Activated CD8-positive, alpha-beta memory T cell treated with anti-CD3 and anti-CD28 coated beads, Interleukin-2, amount 10 ng/mL, durations not matched to agents 7 days and 5 days (primary cell): ENCODE measurements at regions not wholly inside any gene's neighbourhood (a gene's known extent, or its start where the extent isn't known, plus 50 kb on each side); places are given as distances from the start of the nearest gene placed in this dataset.

ENCODE experiments used
- ATAC-seq: fragments of 150-1000 bp; cut with Tn5 transposase; one replicate; pipeline ENCODE4 v1.10.0; 2021; ENCODE audit warnings: moderate library complexity
- CTCF ChIA-PET: fragments of 350-600 bp; sonication (Branson Sonifier 250); formaldehyde crosslinking; loops from one replicate; lab custom pipeline; 2021; ENCODE audit warnings: antibody characterized with exemption; lab: Charles Lee
- DNase-seq: peaks from one replicate; pipeline ENCODE4 v3.0.0-alpha.2; 2020
- H3K27ac Mint-ChIP-seq: one replicate; pipeline ENCODE4 v1.8.0; 2021; ENCODE audit warnings: mild to moderate bottlenecking, mixed read lengths
- H3K27me3 Mint-ChIP-seq: one replicate; pipeline ENCODE4 v1.8.0; 2021; ENCODE audit warnings: mixed read lengths
- H3K36me3 Mint-ChIP-seq: one replicate; pipeline ENCODE4 v1.8.0; 2021; ENCODE audit warnings: mild to moderate bottlenecking, mixed read lengths
- H3K4me1 Mint-ChIP-seq: one replicate; pipeline ENCODE4 v1.8.0; 2021; ENCODE audit warnings: mixed read lengths
- H3K4me3 Mint-ChIP-seq: one replicate; pipeline ENCODE4 v1.8.0; 2021; ENCODE audit warnings: mild to moderate bottlenecking, moderate library complexity, mixed read lengths
- H3K9me3 Mint-ChIP-seq: one replicate; pipeline ENCODE4 v1.8.0; 2022; ENCODE audit warnings: low read depth, mixed read lengths

DNA sequence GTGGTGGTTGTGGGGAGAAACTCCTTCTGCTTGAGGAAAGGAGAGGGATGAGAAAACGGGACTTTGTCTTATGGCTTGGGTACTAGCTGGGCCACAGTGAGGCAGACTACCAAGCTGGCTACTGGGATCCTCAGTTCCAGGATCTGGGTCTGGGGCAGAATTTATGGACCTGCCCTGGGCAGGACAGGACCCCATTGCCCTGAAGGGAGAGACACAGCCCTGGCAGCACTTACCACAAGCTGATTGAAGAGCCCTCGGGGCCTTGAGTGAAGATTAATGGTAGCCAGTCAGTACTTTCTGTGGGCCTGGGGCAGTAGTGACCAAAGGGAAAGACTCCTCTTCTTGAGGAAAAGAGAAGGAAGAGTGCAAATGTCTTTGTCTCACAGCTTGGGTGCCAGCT, 799.7 kb downstream of the SI start:
- no peak overlapping the region for H3K27ac Mint-ChIP-seq
- CTCF ChIA-PET = no interaction called here
- ATAC-seq = no peak
- no peak overlapping the region for H3K4me3 Mint-ChIP-seq
- no peaks in the 10 kb centered on the region for H3K4me1 Mint-ChIP-seq
- no peak for DNase-seq
- H3K27me3 Mint-ChIP-seq = no peaks in the 10 kb centered on the region
- peaks cover 10% of the 10 kb centered on the region for H3K9me3 Mint-ChIP-seq
- H3K36me3 Mint-ChIP-seq = no peaks in the 10 kb centered on the region

DNA sequence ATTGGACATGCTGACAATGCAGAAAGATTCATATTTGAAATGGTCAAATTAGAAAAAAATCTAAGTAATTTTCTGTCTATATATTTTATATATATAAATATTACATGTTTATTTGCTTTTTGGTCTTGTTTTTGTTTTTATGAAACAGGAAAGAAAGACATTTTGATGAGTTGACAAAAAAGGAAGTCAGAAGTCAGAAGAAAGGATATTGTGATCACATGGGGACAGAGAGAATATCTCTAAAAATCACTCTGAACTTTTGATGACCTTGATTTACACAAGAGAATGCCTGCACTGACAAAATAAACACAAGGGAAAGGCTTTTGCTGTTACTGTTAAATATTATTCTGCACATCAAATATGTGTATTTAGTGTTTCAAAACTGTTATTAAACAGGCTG, 811.2 kb downstream of the SI start:
- no peaks in the 10 kb centered on the region for H3K27me3 Mint-ChIP-seq
- peaks cover 2% of the 10 kb centered on the region for H3K9me3 Mint-ChIP-seq
- CTCF ChIA-PET = no interaction called here
- H3K4me1 Mint-ChIP-seq = no peaks in the 10 kb centered on the region
- DNase-seq = no peak
- H3K27ac Mint-ChIP-seq = no peak overlapping the region
- ATAC-seq = no peak
- H3K4me3 Mint-ChIP-seq = no peak overlapping the region
- H3K36me3 Mint-ChIP-seq = no peaks in the 10 kb centered on the region

DNA sequence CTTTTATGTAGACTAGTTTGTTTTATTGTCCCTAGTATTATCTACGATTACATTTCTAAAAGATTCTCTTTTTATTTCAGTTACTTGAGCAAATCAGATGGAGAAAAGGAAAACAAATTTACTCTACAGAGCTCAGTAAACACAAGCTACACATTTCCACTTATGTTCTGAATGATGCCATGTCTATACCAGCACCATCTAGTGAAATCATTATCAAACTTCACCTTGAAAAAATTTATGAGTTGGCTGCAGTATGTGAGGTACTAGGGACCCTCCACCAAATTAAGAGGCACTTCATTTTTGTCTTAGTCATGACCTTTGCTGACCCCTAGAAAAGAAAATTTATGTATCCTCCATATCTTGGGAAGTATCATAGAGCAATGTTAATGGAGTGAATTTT, 827.4 kb downstream of the SI start:
- CTCF ChIA-PET = no interaction called here
- no peaks in the 10 kb centered on the region for H3K36me3 Mint-ChIP-seq
- no peak for ATAC-seq
- peaks cover 7% of the 10 kb centered on the region for H3K9me3 Mint-ChIP-seq
- DNase-seq = no peak
- no peaks in the 10 kb centered on the region for H3K4me1 Mint-ChIP-seq
- no peak overlapping the region for H3K4me3 Mint-ChIP-seq
- no peaks in the 10 kb centered on the region for H3K27me3 Mint-ChIP-seq
- H3K27ac Mint-ChIP-seq = no peak overlapping the region

GRCh38 chr3:164236851-164237250, 841.4 kb downstream of the SI start:
- H3K4me3 Mint-ChIP-seq = no peak overlapping the region
- H3K4me1 Mint-ChIP-seq = no peaks in the 10 kb centered on the region
- no peak overlapping the region for H3K27ac Mint-ChIP-seq
- DNase-seq (no peak), ATAC-seq (no peak)
- H3K36me3 Mint-ChIP-seq = no peaks in the 10 kb centered on the region
- H3K9me3 Mint-ChIP-seq = peaks cover 6% of the 10 kb centered on the region
- no peaks in the 10 kb centered on the region for H3K27me3 Mint-ChIP-seq
- CTCF ChIA-PET = no interaction called here

- peaks cover 6% of the 10 kb centered on the region for H3K9me3 Mint-ChIP-seq
- ATAC-seq = no peak
Observed at GRCh38 chr3:164235289-164236028, 842.8 kb downstream of the SI start.

GRCh38 chr3:164233951-164234350, 844.3 kb downstream of the SI start:
- Mint-ChIP-seq H3K4me3 (no peak overlapping the region), H3K27me3 (no peaks in the 10 kb centered on the region), H3K27ac (no peak overlapping the region), H3K9me3 (peaks cover 6% of the 10 kb centered on the region), H3K36me3 (no peaks in the 10 kb centered on the region), H3K4me1 (no peaks in the 10 kb centered on the region)
- ATAC-seq (no peak), DNase-seq (no peak)
- CTCF ChIA-PET = no interaction called here

More at GRCh38 chr3:164235289-164236028, 842.8 kb downstream of the SI start:
- no peak for DNase-seq
- H3K27ac Mint-ChIP-seq = no peak overlapping the region
- no peaks in the 10 kb centered on the region for H3K27me3 Mint-ChIP-seq
- CTCF ChIA-PET = no interaction called here
- no peaks in the 10 kb centered on the region for H3K4me1 Mint-ChIP-seq
- H3K36me3 Mint-ChIP-seq = no peaks in the 10 kb centered on the region
- no peak overlapping the region for H3K4me3 Mint-ChIP-seq

DNA sequence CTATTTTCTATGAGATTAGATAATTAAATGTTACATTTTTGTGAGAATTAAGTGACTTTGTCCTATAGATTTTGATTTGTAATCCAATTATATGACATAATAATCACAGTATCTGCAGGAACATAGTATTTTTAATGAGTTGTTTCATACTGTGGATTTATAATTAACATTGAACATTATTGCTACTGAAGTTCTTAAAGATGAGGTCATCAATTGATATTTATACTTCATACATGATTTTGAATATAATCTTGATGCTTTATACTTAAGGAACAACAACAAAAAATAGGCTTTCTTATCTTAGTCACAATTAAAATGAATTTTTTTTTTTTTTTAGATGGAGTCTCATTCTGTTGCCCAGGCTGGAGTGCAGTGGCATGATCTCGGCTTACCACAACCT, 846.6 kb downstream of the SI start:
- H3K27ac Mint-ChIP-seq = no peak overlapping the region

DNA sequence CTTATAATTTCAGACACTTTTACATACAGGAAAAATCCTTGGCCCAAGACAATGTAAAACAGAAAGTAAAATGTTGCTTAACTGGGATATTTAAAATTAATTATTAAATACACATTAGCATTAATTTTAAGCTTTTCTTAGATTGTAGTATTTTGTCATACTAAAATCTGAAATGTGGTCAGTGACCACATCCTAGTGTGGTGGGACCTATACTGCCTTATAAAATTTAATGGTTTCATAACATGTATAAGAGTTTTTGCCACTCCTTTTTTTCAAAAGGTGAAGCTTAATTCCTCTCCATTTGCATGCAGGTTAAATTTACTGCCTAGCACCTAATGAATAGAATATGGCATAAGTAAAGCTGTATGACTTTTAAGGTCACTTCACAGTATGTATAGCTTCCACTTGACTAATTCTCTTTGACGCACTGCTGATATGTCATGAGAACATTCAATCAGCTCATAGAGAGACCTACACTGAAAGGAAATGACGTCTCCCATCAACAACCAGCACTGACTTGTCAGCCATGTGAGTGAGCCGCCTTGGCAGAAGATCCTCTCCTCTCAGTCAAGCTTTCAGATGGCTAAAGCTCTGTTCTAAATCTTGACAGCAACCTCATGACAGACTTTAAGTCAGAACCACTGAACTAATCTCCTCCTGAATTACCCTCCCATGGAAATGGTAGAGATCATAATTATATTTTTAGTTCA, 847.8 kb downstream of the SI start:
- Mint-ChIP-seq H3K27me3 (no peaks in the 10 kb centered on the region), H3K4me1 (no peaks in the 10 kb centered on the region), H3K4me3 (no peak overlapping the region), H3K9me3 (peaks cover 3% of the 10 kb centered on the region), H3K36me3 (no peaks in the 10 kb centered on the region), H3K27ac (no peak overlapping the region)
- CTCF ChIA-PET = no interaction called here
- ATAC-seq (no peak), DNase-seq (no peak)

More for the DNA sequence above, 846.6 kb downstream of the SI start:
- DNase-seq (no peak), ATAC-seq (no peak)
- Mint-ChIP-seq H3K4me1 (no peaks in the 10 kb centered on the region), H3K4me3 (no peak overlapping the region), H3K36me3 (no peaks in the 10 kb centered on the region), H3K27me3 (no peaks in the 10 kb centered on the region), H3K9me3 (peaks cover 3% of the 10 kb centered on the region)
- CTCF ChIA-PET = no interaction called here

DNA sequence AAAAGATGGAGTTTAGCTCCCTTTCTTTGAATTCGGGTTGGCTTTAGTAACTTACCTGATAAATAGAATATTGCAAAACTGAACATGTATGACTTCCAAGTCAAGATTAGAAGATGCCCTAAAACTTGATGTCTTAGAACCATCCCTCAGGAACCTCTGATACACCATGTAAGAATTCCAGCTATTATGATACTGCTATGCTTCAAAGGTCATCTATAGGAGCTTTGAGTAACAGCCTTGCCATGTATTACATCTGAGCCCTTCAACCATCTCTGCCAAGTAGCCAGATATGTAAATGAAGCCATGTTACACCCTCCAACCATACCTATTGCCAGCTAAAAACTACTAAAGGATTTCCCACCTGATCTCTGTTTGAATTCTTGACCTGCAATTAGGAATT, 854.2 kb downstream of the SI start:
- CTCF ChIA-PET = no interaction called here
- DNase-seq = no peak
- no peak for ATAC-seq
- no peaks in the 10 kb centered on the region for H3K36me3 Mint-ChIP-seq
- no peaks in the 10 kb centered on the region for H3K27me3 Mint-ChIP-seq
- H3K9me3 Mint-ChIP-seq = peaks cover 4% of the 10 kb centered on the region
- H3K4me1 Mint-ChIP-seq = no peaks in the 10 kb centered on the region
- H3K4me3 Mint-ChIP-seq = no peak overlapping the region
- H3K27ac Mint-ChIP-seq = no peak overlapping the region

DNA sequence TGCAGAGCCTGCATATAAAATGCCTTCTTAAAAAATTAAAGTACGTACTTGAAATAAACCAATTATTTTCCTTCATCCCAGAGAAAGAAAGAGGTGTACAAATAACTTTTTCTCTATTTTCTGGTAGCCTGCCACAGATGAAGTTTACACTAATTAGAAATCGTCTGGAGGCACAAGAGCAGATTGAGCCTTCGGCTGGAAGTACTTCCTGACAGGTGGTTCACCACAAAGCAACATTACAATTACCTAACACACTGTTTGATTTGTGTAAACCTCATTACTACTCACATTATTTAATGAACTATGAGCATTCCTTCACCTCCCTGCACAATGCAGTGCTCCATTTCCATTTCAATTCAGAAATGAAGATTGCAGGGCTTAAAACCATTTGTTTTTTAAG, 856.1 kb downstream of the SI start:
- Mint-ChIP-seq H3K36me3 (no peaks in the 10 kb centered on the region), H3K27me3 (no peaks in the 10 kb centered on the region), H3K27ac (no peak overlapping the region), H3K9me3 (peaks cover 6% of the 10 kb centered on the region), H3K4me1 (no peaks in the 10 kb centered on the region), H3K4me3 (no peak overlapping the region)
- CTCF ChIA-PET = no interaction called here
- ATAC-seq (no peak), DNase-seq (no peak)

GRCh38 chr3:164221297-164221696, 857.0 kb downstream of the SI start:
- Mint-ChIP-seq H3K9me3 (peaks cover 6% of the 10 kb centered on the region), H3K27me3 (no peaks in the 10 kb centered on the region), H3K4me3 (no peak overlapping the region), H3K4me1 (no peaks in the 10 kb centered on the region), H3K36me3 (no peaks in the 10 kb centered on the region), H3K27ac (no peak overlapping the region)
- DNase-seq (no peak), ATAC-seq (no peak)
- CTCF ChIA-PET = no interaction called here

GRCh38 chr3:164209363-164209762, 868.9 kb downstream of the SI start:
- DNase-seq = no peak
- peaks cover 3% of the 10 kb centered on the region for H3K9me3 Mint-ChIP-seq
- CTCF ChIA-PET = no interaction called here
- no peak overlapping the region for H3K4me3 Mint-ChIP-seq
- ATAC-seq = no peak
- no peaks in the 10 kb centered on the region for H3K27me3 Mint-ChIP-seq
- H3K36me3 Mint-ChIP-seq = no peaks in the 10 kb centered on the region
- no peaks in the 10 kb centered on the region for H3K4me1 Mint-ChIP-seq
- no peak overlapping the region for H3K27ac Mint-ChIP-seq

GRCh38 chr3:164208821-164209220, 869.5 kb downstream of the SI start:
- no peak overlapping the region for H3K4me3 Mint-ChIP-seq
- H3K36me3 Mint-ChIP-seq = no peaks in the 10 kb centered on the region
- ATAC-seq (no peak), DNase-seq (no peak)
- peaks cover 3% of the 10 kb centered on the region for H3K9me3 Mint-ChIP-seq
- H3K27me3 Mint-ChIP-seq = no peaks in the 10 kb centered on the region
- CTCF ChIA-PET = no interaction called here
- no peaks in the 10 kb centered on the region for H3K4me1 Mint-ChIP-seq
- no peak overlapping the region for H3K27ac Mint-ChIP-seq

- no peak overlapping the region for H3K27ac Mint-ChIP-seq
- DNase-seq = no peak
- no peak for ATAC-seq
- H3K36me3 Mint-ChIP-seq = no peaks in the 10 kb centered on the region
- CTCF ChIA-PET = no interaction called here
- H3K4me3 Mint-ChIP-seq = no peak overlapping the region
- H3K27me3 Mint-ChIP-seq = no peaks in the 10 kb centered on the region
- H3K9me3 Mint-ChIP-seq = peaks cover 3% of the 10 kb centered on the region
- H3K4me1 Mint-ChIP-seq = no peaks in the 10 kb centered on the region
Observed at GRCh38 chr3:164208048-164208447, 870.2 kb downstream of the SI start.
